ENCODE measurements at regions not wholly inside any gene's neighbourhood (a gene's known extent, or its start where the extent isn't known, plus 50 kb on each side); places are given as distances from the start of the nearest gene placed in this dataset.
A peak's percentile ranks its signal among the peaks of the same experiment; 100 is the strongest.

- peak overlapping the region; percentile 97 for H4K5ac ChIP-seq (ENCODE audit: low read depth, low read length)
- peak overlapping the region; percentile 97 for H3K27ac ChIP-seq (ENCODE audit: insufficient read depth, low read length)
- H3K23ac ChIP-seq (ENCODE audit: low read depth, low read length): peak overlapping the region; percentile 91; the same call in 1 of the 2 replicates
- no peaks in the 10 kb centered on the region for H3K36me3 ChIP-seq (ENCODE audit: control insufficient read depth, insufficient read depth, low read length)
- peak overlapping the region; percentile 100 for H2BK5ac ChIP-seq (ENCODE audit: low read depth, low read length, poor library complexity, severe bottlenecking)
- peaks cover 13% of the 10 kb centered on the region for H3K4me1 ChIP-seq (ENCODE audit: control insufficient read depth, insufficient read depth, low read length)
- POLR2A ChIA-PET (ENCODE audit: unreplicated experiment): no interaction called here
- peaks cover 4 to 25% of the 10 kb centered on the region in 2 experiments for H3K79me1 ChIP-seq (ENCODE audit: low read depth in 1 of 2, low read length in 2 of 2)
- H2AK5ac ChIP-seq (ENCODE audit: low read depth, low read length): peak overlapping the region; percentile 65; the same call in 1 of the 2 replicates
- BruUV-seq (replicated peaks): TSS peak; percentile 28
- peak overlapping the region; percentile 70 for H3K56ac ChIP-seq (ENCODE audit: extremely low read depth, insufficient read depth, low read length)
- H2AK9ac ChIP-seq (replicated peaks; ENCODE audit: low read depth, low read length, poor library complexity): no peak overlapping the region
- H4K20me1 ChIP-seq (ENCODE audit: insufficient read depth, low read length): no peaks in the 10 kb centered on the region
- dilution Hi-C loops (cut with HindIII; ENCODE audit: low sequenced_read_pairs, unreplicated experiment) (no loop called here), in situ Hi-C loops (cut with MboI; ENCODE audit: low sequenced_read_pairs) (loop anchor here (10.0 kb wide), 1 partner anchor 182 kb away; the partner anchor contains the start of gene SLC38A2), intact Hi-C loops (cut with micrococcal nuclease) (loop anchor here (1.0 to 5.0 kb wide), 6 partner anchors 30 to 378 kb away; no protein-coding TSS in a partner anchor)
- H3K9ac ChIP-seq (ENCODE audit: low read depth, low read length): peak overlapping the region; percentile 14; the same call in 1 of the 2 replicates
- peak overlapping the region; percentile 99 for H3K18ac ChIP-seq (ENCODE audit: low read depth, low read length)
- CTCF ChIA-PET: interaction anchor here (0.7 to 1.0 kb wide), 2 partner anchors 123 to 422 kb away, joined by 3 read pairs; no protein-coding TSS in a partner anchor
- peaks cover 6% of the 10 kb centered on the region for H3K9me1 ChIP-seq (ENCODE audit: insufficient read depth, low read length)
- ATAC-seq (ENCODE audit: low read depth) (peak; percentile 28), DNase-seq (peak; percentile 95)
- H3K14ac ChIP-seq (replicated peaks; ENCODE audit: low read depth, low read length): peak overlapping the region; percentile 96
- peak overlapping the region; percentile 96 for H3K4ac ChIP-seq (ENCODE audit: low read depth, low read length)
- peak overlapping the region; percentile 98 for H2BK20ac ChIP-seq (ENCODE audit: low read depth, low read length)
- WGBS, 2 experiments (ENCODE audit: extremely low coverage in 2 of 2, insufficient read length in 1 of 2): no CpG with 5 or more reads among the region's 6 CpGs
- no peak overlapping the region for H3K4me3 ChIP-seq (ENCODE audit: insufficient read depth, low read depth, low read length)
- peak overlapping the region; percentile 91 for H4K91ac ChIP-seq (ENCODE audit: insufficient read depth, low read depth, low read length)
- peak overlapping the region; percentile 5 to 90 for H4K8ac ChIP-seq (ENCODE audit: low read depth in 2 of 2, low read length in 2 of 2)
- H3K4me2 ChIP-seq (ENCODE audit: low read depth, low read length): peak overlapping the region; percentile 31; the same call in 1 of the 2 replicates
- TF ChIP-seq RAD21 (IDR thresholded peaks at IDR 0.05; ENCODE audit: low read length): peak; percentile 39
- 0 out of 2 replicates have a peak, but pooled peaks have one; percentile 17 for TF ChIP-seq CTCF (conservative IDR thresholded peaks at IDR 0.05; ENCODE audit: low read depth, low read length)
- TF ChIP-seq MAZ (IDR thresholded peaks at IDR 0.05; ENCODE audit: borderline replicate concordance, low read depth, low read length): no peak
- TF ChIP-seq BHLHE40 (IDR thresholded peaks at IDR 0.05; ENCODE audit: low read depth, low read length): peak; percentile 38; the same call in 1 of the 2 replicates
- no peak for TF ChIP-seq MXI1 (IDR thresholded peaks at IDR 0.05; ENCODE audit: borderline replicate concordance, low read depth, low read length)
- TF ChIP-seq SMC3 (IDR thresholded peaks at IDR 0.05; ENCODE audit: low read depth, low read length): peak; percentile 31; the same call in 1 of the 2 replicates
- TF ChIP-seq RCOR1 (IDR thresholded peaks at IDR 0.05; ENCODE audit: insufficient replicate concordance, low read length): peak; percentile 19
- TF ChIP-seq CEBPB (IDR thresholded peaks at IDR 0.05; ENCODE audit: low read depth, low read length): peak; percentile 1; the same call in 1 of the 2 replicates
- peak; percentile 82 for TF ChIP-seq FOS (IDR thresholded peaks at IDR 0.05; ENCODE audit: low read depth, low read length)
- H3K27me3 ChIP-seq (ENCODE audit: control insufficient read depth, insufficient read depth, low read length): no peaks in the 10 kb centered on the region
- no peak overlapping the region for H2AFZ ChIP-seq (replicated peaks; ENCODE audit: low read length, poor library complexity)
- peak overlapping the region; percentile 89; the same call in 2 of the 3 replicates for H2BK15ac ChIP-seq (ENCODE audit: low read depth, low read length)
- H2BK120ac ChIP-seq (ENCODE audit: low read depth, low read length): peak overlapping the region; percentile 97
- H3K9me3 ChIP-seq (ENCODE audit: control insufficient read depth, insufficient read depth, low read length): no peaks in the 10 kb centered on the region
Measured at GRCh38 chr12:46556819-46557524, 184.4 kb upstream of the SLC38A2 start.

Measured in IMR-90 (cell line).